PC-9 (cell line): ENCODE measurements at regions not wholly inside any gene's neighbourhood (a gene's known extent, or its start where the extent isn't known, plus 50 kb on each side); places are given as distances from the start of the nearest gene placed in this dataset.

Source experiments
- CTCF ChIP-seq: fragments of 200-600 bp; sonication (generic); conservative IDR thresholded peaks from 2 replicates; pipeline ENCODE4 v1.6.1; 2017; ENCODE audit warnings: mixed run types, antibody characterized with exemption, mild to moderate bottlenecking, moderate library complexity
- EZH2 ChIP-seq: fragments of 200-600 bp; sonication (generic); IDR thresholded peaks from 2 replicates; pipeline ENCODE4 v1.8.0; 2017; ENCODE audit warnings: antibody characterized with exemption, low read depth

GRCh38 chr1:82700476-82700875 lies 899.7 kb downstream of the ADGRL2 start:
- TF ChIP-seq CTCF (no peak), EZH2 (no peak)
